ENCODE measurements at regions not wholly inside any gene's neighbourhood (a gene's known extent, or its start where the extent isn't known, plus 50 kb on each side); places are given as distances from the start of the nearest gene placed in this dataset.

GRCh38 chr3:56899078-56899477, 97.3 kb upstream of the ARHGEF3 start:
- no peak for DNase-seq (ENCODE audit: low read depth in 2 of 2)

- DNase-seq (ENCODE audit: low read depth in 2 of 2) = no peak
Measured at GRCh38 chr3:56896357-56896756, 94.6 kb upstream of the ARHGEF3 start.

GRCh38 chr3:56894881-56895431, 93.2 kb upstream of the ARHGEF3 start:
- DNase-seq (ENCODE audit: low read depth in 2 of 2) = no peak

- no peak for DNase-seq (ENCODE audit: low read depth in 2 of 2)
Measured at GRCh38 chr3:56890448-56891091, 88.8 kb upstream of the ARHGEF3 start.

- no peak for DNase-seq (ENCODE audit: low read depth in 2 of 2)
Measured at GRCh38 chr3:56889131-56889530, 87.4 kb upstream of the ARHGEF3 start.

- DNase-seq (ENCODE audit: low read depth in 2 of 2) = no peak
Measured at GRCh38 chr3:56887402-56888025, 85.8 kb upstream of the ARHGEF3 start.

GRCh38 chr3:56886314-56886713, 84.6 kb upstream of the ARHGEF3 start:
- DNase-seq (ENCODE audit: low read depth in 2 of 2) = no peak

GRCh38 chr3:56885879-56886278, 84.1 kb upstream of the ARHGEF3 start:
- DNase-seq (ENCODE audit: low read depth in 2 of 2) = no peak

- no peak for DNase-seq (ENCODE audit: low read depth in 2 of 2)
Measured at GRCh38 chr3:56885453-56885852, 83.7 kb upstream of the ARHGEF3 start.

GRCh38 chr3:56884387-56884786, 82.6 kb upstream of the ARHGEF3 start:
- DNase-seq (ENCODE audit: low read depth in 2 of 2) = no peak

GRCh38 chr3:56883828-56884227, 82.1 kb upstream of the ARHGEF3 start:
- DNase-seq (ENCODE audit: low read depth in 2 of 2) = no peak

GRCh38 chr3:56882896-56883295, 81.1 kb upstream of the ARHGEF3 start:
- no peak for DNase-seq (ENCODE audit: low read depth in 2 of 2)

GRCh38 chr3:56881841-56882240, 80.1 kb upstream of the ARHGEF3 start:
- no peak for DNase-seq (ENCODE audit: low read depth in 2 of 2)

- DNase-seq (ENCODE audit: low read depth in 2 of 2) = no peak
Measured at GRCh38 chr3:56880720-56881575, 79.2 kb upstream of the ARHGEF3 start.

GRCh38 chr3:56879436-56880215, 77.9 kb upstream of the ARHGEF3 start:
- DNase-seq (ENCODE audit: low read depth in 2 of 2) = no peak

- no peak for DNase-seq (ENCODE audit: low read depth in 2 of 2)
Measured at GRCh38 chr3:56878074-56878473, 76.3 kb upstream of the ARHGEF3 start.

- DNase-seq (ENCODE audit: low read depth in 2 of 2) = no peak
Measured at GRCh38 chr3:56876916-56877315, 75.2 kb upstream of the ARHGEF3 start.

GRCh38 chr3:56874269-56874668, 72.5 kb upstream of the ARHGEF3 start:
- DNase-seq (ENCODE audit: low read depth in 2 of 2) = no peak

GRCh38 chr3:56870436-56870835, 68.7 kb upstream of the ARHGEF3 start:
- no peak for DNase-seq (ENCODE audit: low read depth in 2 of 2)

GRCh38 chr3:56869157-56869889, 67.6 kb upstream of the ARHGEF3 start:
- no peak for DNase-seq (ENCODE audit: low read depth in 2 of 2)

- DNase-seq (ENCODE audit: low read depth in 2 of 2) = no peak
Measured at GRCh38 chr3:56868706-56869105, 67.0 kb upstream of the ARHGEF3 start.
